ENCODE measurements at regions not wholly inside any gene's neighbourhood (a gene's known extent, or its start where the extent isn't known, plus 50 kb on each side); places are given as distances from the start of the nearest gene placed in this dataset.

DNA sequence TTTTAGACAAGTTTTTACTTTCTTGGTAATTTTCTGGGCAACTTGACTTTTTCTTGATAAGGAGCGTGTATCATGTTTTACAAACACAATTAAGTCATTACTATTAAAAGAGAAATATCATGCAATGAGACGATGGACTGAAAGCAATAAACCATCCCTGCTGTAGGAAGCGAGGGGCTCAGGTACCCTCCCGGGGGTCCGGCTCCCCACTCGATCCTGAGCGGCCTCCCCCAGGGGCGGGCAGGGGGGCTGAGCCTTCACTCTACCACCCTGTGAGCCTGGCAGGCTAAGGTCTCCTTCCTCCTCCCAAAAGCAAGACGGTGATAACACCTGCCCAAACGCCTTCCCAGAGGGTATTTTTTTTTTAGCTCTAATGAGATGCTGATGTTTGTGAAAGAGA lies 51.8 kb upstream of the ADGRA1 start:
- DNase-seq, result no peak

DNA sequence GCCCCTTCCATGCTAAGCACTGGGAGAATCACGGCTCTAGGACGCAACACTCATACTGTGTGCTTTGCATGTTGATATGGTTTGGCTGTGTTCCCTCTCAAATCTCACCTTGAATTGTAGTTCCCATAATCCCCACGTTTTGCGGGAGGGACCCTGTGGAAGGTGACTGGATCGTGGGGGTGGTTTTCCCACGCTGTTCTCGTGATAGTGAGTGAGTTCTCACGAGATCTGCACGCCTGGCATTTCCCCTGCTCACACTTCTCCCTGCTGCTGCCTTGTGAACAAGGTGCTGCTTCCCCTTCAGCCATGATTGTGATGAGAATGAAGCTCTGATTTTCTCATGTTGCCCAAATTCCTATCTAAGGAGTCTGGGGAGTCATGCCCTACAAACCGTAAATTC lies 53.0 kb upstream of the ADGRA1 start:
- DNase-seq, result no peak

DNA sequence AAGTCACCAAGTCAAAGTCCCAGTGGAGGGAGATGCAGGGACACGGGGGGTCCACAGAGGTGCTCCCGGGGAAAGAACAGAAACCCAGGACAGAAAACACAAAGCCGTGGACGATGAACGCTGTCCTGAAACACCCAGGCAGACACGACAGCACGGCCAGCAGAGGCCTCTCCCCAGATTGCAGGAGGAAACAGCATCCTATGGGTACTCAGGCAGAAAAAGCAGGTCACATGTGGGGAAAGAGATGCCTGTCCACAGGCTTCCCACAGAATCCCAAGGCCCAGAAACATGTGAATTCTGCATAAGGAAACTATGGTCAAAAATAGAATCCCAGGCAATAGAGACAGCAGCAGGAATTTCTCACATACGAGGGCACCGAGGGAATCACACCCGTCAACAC lies 53.6 kb upstream of the ADGRA1 start:
- no peak for DNase-seq

DNA sequence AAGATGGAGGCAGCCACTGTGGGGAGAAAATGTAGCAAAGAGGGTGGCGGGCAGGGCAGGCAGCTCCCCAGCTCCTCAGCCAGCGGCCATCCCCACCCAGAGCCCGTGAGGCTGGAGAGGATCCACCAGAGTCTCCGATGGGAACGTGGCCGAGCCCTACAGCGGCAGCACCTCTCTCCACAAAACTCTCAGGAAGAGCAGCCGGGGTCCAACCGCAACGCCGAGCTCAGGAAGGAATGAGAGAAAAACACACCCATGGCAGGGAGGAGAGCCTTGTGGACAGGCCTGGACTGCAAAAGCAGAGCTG lies 54.0 kb upstream of the ADGRA1 start:
- no peak for DNase-seq

DNA sequence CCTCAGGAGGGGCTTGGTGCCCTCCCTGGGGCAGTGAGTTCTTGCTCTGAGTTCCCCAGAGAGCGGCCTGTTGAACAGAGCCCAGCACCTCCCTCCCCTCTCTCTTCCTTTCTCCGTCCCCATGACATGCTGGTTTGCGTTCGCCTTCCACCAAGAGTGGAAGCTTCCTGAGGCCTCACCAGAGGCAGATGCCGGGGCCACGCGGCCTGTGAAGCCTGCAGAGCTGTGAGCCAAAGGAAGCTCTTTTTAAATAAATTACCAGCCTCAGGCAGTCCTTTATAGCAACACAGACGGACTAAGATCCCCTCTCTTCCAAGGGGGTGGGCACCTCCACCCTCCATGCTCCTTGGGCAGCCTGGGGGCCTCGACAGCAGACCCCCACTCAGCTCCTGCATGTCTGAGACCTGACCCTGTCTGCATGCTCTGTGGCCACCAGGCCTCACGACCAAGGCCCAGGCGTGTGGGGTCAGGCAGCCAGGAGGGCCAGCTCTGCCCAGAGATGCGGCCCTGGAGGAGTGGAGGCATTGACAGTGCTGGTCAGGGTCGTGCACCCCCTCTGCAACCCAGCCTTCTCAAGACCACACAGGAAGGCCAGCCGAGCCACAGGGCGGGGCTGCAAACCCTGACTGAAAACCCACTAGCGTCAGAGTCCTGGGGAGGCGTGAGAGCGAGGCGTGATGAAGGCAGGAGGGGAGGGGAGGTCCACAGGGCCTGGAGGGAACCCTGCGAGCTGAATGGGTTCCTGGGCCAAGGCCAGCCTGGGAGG lies 54.6 kb upstream of the ADGRA1 start:
- no peak for DNase-seq

DNA sequence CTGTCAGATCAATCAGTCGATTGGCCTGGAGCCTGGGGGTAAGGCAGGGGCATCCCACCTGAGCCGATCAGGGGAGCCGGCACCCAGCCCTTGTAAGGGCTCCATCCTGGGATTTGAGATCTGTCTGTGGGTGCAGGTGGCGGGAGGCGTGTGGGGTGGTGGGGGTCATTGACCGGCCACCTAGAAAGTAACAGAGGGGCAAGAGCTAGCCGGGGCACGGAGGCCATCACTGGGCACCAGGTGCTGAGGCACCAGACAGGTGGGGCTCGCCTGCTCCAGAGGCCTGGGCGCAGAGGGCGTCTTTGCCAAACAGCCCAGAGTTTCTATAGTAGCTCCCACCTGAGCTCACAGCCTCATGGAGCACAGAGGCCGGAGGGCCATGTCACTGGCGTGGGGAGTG lies 55.5 kb upstream of the ADGRA1 start:
- DNase-seq, result no peak

DNA sequence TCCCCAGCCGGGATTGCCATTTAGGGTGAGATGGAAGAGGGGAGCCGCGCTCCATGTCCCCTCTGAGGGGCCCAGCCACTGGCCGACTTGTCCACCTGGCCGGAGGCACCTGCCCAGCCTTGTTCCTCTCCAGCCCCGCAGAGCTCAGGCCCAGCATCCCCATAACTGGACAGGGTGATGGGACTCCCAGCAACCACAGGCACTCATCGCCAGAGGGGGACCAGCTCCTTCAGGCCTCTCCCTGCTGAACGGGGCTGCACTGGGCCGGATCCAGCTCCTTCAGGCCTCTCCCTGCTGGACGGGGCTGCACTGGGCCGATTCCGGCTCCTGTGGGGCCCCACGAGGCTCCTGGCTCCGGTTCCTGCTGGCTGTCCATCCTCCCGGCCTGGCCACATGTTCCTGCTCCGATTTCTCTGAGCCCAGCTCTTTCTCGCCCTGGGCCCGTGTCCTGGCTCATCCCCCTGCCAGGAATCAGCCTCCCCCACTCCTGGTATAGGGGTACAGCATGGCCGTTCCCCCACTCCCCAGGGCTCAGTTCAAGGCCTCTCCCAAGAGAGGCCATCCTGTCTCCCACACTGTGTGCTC lies 56.1 kb upstream of the ADGRA1 start:
- no peak for DNase-seq

DNA sequence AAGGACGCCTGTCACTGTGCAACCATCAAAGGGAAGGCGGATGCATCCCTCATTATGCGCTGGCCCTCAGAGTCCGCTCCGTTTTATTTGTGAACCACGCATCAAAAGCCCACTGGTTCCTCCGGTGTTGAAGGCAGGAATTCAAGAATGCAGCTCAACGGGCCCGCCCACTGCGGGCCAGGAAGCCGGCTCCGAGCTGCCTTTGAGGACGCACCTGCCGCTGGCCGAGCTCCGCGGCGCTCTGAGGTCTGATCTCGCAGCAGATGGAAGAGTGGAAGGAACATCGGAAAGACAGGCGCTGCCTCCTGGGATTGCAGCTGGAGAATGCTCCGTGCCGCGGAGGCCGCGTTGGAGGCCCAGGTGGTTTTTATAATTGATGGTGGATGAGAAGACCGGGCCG lies 56.9 kb upstream of the ADGRA1 start:
- DNase-seq, result no peak

DNA sequence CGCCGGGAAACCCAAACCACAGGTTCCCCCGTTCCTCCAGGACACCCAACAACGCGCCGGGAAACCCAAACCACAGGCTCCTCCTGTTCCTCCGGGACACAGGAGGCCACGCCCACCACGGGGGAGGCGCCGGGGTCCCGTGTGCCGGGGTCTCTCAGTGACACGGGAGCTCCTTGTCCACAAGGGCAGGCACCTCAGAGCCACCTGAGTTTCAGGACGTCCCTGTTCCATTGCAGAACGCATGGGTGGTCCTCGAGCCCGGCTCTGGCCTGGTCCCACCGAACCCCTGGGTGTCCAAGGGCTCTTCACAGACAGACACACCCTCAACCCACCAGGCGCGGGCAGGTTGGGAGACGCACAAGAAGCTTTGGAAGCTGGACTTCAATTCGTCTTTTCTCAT lies 57.6 kb upstream of the ADGRA1 start:
- DNase-seq, result no peak

DNA sequence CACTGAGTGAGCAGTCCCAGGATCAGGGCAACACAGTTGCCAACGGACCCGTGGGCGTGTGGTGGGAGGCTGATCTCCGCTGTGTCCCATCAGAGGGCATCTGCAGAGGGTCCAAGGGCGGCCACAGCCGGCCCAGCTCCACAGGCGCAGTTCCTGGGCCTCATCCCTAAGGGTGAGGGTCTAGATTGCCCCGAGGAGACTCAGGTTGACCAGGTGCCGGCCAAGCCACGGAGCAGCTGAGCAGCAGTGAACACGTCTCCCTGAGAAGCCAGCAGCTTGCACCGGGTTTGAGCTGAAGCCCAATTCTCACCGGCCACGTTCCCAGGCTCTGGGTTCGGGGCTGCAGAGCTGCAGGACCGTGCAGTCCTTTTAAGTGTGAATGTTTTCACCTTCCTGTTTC lies 58.8 kb upstream of the ADGRA1 start:
- DNase-seq, result no peak

DNA sequence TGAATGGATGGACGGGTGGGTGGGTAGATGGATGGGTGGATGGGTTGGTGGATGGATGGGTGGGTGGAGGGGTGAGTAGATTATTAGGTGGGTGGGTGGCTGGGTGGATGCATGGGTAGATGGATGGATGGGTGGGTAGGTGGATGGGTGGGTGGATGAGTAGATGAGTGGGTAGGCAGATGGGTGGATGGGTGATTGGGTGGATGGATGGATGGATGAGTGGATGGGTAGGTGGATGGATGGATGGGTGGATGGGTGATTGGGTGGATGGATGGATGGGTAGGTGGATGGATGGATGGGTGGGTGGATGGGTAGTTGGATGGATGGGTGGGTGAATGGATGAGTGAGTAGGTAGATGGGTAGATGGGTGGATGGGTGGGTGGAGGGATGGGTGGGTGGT lies 59.6 kb upstream of the ADGRA1 start:
- DNase-seq, result no peak

DNA sequence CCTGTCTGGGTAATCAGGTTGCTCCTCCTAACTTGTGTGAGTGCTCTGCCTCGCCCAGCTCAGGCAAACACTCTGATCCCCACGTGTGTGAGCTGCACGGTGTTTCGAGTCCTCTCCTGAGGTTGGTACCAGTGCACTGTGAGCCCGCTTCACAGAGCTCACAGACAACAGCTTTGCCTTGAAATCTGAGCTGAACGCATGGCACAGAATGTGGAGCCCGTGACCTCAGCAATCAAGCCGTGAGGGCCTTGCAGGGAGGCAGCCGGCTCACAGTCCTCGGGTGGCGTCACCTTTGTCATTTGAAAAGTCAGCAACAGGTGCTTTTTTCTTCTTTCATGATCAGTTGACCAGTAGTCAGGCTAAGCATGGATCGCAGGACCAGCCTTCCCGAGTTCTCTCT lies 60.2 kb upstream of the ADGRA1 start:
- no peak for DNase-seq

DNA sequence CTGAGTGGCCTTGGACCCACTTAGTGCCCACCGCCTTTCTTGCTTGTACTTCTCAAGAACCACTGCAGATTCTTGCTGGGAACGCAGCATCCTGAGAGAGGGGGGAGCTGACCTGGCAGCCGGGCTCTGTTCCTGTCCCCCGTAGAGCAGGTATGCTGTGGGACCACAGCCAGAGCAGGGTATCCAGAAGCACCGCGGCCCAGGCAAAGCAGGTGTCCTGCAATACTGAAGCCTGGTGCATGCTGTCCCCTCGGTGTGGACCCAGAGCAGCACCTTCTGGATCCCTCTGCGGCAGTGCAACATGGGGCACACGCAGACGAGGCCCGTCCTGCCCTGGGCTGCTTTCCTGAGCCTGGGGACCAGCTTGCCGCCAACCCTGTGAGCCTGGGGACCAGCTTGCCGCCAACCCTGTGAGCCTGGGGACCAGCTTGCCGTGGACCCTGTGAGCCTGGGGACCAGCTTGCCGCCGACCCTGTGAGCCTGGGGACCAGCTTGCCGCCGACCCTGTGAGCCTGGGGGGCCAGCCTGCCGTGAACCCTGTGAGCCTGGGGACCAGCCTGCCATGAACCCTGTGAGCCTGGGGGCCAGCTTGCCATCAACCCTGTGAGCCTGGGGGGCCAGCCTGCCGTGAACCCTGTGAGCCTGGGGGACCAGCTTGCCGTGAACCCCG lies 60.9 kb upstream of the ADGRA1 start:
- DNase-seq, result no peak

DNA sequence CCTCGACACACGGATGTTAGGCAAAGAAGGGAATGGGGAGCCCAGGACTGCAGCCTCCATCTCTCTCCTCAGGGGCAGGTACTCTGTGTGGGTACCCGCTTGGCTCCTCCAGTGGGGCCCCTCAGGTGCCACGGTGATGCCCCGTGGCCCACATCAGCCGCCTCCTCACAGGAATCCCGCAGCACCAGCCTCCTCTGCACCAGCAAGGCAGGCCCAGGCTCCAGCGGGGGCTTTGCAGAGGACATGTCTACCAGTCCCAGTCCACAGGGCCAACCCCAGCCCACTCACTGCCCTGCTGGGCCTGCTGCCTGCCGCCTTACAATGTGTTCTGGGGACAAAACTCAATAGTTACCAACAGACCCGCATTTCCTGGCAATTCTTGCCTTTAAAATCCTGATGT lies 61.6 kb upstream of the ADGRA1 start:
- DNase-seq, result no peak

DNA sequence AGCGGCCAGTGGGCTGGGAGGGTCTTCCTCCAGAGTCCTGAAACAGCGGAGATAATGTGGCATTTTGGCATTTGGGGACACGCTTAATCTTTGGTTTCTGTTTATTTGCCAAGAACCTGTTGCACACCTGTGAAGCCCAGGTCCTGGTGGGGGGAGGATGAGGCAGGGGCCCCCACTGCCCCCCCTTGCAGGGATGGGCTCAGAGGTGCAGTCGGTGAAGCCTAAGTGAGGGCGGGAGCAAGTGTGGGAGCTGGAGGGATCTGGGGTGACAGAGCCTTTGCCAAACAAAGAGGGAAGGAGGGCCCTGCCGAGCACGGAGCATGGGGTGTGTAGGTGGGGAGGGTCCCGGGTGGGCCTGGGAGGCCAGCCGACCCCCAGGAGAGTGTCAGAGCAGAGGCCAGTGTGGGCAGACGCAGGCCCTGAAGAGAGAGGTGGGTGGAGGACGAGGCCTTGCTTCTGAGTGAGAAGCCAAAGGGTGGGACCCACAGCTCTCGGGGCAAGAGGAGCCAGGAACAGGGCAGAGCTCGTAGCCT lies 62.1 kb upstream of the ADGRA1 start:
- no peak for DNase-seq

DNA sequence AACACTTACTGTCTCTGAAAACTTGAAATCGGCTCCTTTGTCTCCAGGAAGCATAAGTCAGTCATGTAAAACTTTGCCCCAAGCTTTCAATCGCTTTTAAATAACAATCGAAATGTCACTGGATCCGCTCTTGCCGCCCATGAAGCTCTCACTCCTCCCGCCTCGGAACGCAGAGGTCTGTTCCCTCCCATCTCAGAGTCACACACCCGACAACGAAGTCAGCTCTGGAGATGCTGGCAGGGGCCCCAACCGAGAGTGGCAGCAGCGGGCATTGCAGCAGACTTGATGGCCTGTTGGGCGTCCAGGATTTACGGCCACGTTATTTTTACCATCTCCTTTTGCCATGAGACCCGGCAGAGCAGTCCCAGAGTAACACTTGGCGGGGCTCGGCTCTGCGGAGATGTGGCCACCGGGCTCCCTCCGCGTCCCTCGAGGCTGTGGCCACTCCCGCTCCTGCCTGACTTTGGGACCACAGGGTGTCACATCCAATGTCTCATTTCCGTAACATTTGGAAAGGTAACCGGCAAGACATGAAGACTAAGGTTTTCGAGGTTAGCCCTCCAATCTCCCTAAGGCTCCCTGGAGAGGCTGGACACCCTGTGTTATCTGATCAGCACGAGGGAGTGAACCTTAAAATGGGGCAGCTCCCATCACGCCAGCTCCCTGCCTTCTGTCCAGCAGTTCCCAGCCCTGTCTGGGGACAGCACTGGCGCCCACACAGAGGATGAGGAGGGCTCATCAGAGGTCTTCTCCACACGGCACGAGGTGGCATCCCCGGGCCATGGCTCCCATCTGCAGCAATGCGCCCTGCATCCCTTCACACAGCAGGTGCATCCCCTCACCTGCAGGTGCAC lies 62.8 kb upstream of the ADGRA1 start:
- DNase-seq, result no peak

DNA sequence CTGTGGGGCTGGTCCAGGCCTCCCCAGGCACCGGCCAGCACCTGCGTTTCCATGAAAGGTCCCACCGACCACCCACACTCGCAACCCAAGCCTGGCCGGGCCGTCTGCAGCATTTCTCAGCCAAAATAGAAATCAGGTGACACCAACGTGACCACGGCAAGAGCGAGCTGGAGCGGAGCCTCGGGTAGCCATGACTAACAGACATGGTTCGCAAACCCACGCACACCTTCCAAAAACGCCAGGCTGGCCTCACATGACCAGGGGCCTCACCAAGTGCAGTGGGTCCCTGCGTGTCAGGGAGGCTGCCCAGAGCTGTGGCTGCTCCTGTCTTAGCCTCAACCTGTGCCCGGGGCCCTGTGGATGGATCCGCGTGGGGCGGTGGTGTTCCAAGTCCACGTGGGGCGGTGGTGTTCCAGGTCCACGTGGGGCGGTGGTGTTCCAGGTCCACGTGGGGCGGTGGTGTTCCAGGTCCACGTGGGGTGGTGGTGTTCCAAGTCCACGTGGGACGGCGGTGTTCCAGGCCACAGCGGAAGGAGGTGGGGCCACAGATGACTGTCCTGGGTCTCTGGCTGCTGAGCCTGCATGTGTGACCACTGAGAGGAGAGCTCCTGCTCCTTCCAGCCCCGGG lies 64.4 kb upstream of the ADGRA1 start:
- DNase-seq, result no peak

DNA sequence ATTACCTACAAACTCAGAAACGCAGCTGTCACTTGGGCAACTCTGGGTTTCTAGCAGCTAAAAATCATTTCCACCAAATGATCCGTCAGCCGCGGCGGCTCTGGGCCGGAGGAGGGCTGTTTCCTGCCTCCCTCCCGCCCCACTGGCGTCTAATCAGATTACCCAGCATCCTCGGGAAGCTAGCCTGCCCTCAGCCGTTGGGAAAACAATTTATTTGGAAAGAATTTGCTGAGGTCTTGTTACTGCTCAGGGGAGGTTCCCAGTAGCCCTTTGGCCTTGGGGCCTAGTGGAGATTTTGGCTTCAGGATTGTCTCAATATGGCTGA lies 65.0 kb upstream of the ADGRA1 start:
- DNase-seq, result no peak

DNA sequence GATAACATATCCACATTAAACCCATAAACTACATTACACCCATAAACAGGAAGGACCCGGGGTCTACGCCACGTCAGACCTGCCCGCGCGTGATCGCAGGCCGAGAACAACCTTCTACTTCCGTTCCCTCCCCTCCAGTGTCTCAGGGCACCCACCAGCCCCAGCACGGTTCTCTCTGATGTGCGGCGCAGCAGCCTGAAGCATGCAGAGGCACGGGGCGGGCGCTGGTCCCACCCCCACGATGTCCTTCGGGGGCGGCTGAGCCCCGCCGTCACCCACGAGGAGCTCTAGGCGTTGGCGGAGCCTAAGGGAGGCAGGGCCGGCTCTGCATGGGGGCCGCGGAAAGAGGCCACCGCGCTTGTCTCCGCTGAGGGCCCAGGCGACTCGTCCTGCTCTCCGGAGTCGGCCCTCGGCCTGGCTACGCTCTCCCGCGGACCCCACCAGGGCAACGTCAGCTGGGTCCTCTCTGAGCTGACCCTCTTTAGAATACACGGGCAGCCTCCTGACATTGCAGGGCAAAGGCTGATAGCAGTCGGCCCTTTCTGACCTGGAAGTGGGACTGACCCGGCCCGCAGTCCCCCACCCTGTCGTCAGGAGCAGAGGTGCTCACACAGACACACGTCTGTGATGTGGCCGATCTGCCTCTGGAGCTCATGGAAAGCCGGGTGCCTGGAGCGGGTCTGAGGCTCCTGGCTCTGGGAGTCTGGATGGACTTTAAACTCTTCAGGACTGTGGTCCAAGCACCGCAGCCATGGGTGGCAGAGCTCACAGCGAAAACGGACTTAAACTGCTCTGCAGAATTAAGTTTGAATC lies 65.6 kb upstream of the ADGRA1 start:
- no peak for DNase-seq

DNA sequence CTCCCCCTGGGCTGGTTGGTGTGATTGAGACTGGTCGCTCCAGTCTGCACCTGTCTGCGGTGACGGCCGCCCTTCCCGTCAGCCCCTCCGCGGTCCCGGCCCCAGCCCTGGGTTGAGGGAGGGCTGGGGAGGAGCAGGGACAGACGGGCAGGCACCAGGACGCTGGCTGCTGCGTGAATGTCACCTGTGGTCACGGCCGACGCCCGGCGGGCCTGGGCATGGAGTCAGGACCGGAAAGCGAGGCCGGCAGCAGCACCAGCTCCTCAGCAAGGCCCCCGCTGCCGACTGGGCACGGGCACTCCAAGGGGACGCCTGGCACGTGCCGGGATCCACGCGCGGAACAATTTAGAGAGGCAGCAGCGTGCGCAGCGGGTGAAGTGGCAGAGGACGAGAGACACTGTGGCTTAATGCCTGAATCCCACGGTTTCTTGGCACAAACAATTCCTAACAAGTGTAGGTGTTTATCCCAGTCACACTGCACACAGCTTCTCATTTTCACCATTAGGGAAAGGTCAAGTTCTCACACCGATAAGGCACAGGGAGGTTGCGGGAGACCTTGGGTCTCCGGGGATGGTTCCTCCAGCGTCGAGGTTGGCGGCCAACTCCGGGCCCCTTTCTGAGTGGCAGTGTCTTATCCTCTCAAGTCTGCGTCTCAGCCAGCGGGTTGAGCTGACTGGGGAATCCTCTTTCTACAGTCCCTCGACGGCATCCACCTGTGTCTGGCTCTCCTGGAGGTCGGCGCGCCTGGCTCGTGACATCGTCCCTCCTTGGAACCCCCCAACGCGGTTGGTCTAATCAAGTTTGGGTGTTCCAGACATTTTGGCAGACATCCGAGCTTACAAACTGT lies 66.4 kb upstream of the ADGRA1 start:
- DNase-seq, result no peak

DNA sequence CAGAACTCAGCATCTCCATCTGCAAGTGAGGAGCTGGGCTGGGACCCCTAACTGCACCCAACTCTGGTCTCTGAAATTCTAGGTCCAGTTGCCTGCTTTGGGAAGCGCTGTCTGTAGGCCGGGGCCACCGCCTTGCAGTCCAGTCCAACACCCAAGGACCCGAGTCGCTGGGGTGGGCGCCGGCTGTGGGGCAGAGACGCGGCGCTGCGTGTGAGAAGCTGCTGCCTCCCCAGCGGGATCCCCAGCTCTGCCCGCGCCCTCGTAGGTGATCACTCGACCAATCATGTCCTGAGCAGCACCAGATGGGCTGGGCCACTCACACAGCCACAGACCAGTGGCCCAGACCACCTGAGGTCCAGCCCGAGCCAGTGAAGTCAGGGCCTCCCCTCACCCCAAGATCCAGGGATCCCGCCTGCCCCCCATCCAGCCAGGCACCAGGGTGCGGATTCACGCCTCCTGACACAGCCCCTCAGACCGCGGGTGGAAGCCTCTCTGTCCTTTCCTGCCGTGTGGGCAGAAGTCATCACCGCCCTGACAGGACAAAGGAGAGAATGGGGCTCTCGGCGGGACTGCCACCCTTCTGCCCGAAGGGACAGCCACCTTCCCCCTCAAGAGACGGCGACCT lies 67.4 kb upstream of the ADGRA1 start:
- no peak for DNase-seq

Data from CD4-positive, alpha-beta T cell treated with Interleukin-21 for 1 hour (primary cell).